Liver (tissue), 8 donors: ENCODE measurements at regions not wholly inside any gene's neighbourhood (a gene's known extent, or its start where the extent isn't known, plus 50 kb on each side); places are given as distances from the start of the nearest gene placed in this dataset.

Source experiments
- DNase-seq: peaks from one replicate; pipeline ENCODE4 v3.0.0-alpha.2; 2017; ENCODE audit warnings: low spot score
- H3K27ac ChIP-seq, 2 donors: one replicate each; pipeline ENCODE4 v1.7.0; 2013; ENCODE audit warnings: inconsistent platforms in 2 of 2, low read length in 2 of 2, control low read depth in 1 of 2, low read depth in 1 of 2, mild to moderate bottlenecking in 1 of 2
- H3K27me3 ChIP-seq, 4 donors: one replicate each; pipeline versions ENCODE4 v1.6.1 to v1.7.0; 2013; ENCODE audit warnings: low read length in 3 of 4, inconsistent platforms in 1 of 4, mild to moderate bottlenecking in 1 of 4, moderate library complexity in 1 of 4; ENCODE audit not compliant: control insufficient read depth in 4 of 4, insufficient read depth in 4 of 4
- H3K36me3 ChIP-seq, 4 donors: one replicate each; pipeline versions ENCODE4 v1.6.1 to v1.7.0; 2013; ENCODE audit warnings: low read length in 3 of 4, mild to moderate bottlenecking in 3 of 4, low read depth in 1 of 4, moderate library complexity in 1 of 4; ENCODE audit not compliant: control insufficient read depth in 4 of 4, insufficient read depth in 3 of 4
- H3K4me1 ChIP-seq, 4 donors: one replicate each; pipeline versions ENCODE4 v1.6.1 to v1.7.0; 2013; ENCODE audit warnings: low read length in 3 of 4, mild to moderate bottlenecking in 3 of 4, moderate library complexity in 1 of 4; ENCODE audit not compliant: control insufficient read depth in 4 of 4, insufficient read depth in 4 of 4
- H3K4me3 ChIP-seq, 3 donors: one replicate each; pipeline versions ENCODE4 v1.6.1 to v1.7.0; 2013; ENCODE audit warnings: low read length in 3 of 3, control low read depth in 1 of 3, low read depth in 1 of 3, mild to moderate bottlenecking in 1 of 3
- H3K9ac ChIP-seq, 2 donors: one replicate each; pipeline ENCODE4 v1.7.0; 2013; ENCODE audit warnings: low read length in 2 of 2, mild to moderate bottlenecking in 2 of 2, moderate library complexity in 2 of 2, control low read depth in 1 of 2, low read depth in 1 of 2
- H3K9me3 ChIP-seq, 4 donors: one replicate each; pipeline versions ENCODE4 v1.6.1 to v1.7.0; 2013; ENCODE audit warnings: low read length in 3 of 4; ENCODE audit not compliant: control insufficient read depth in 4 of 4
- ATF3 ChIP-seq: IDR thresholded peaks from 2 replicates; pipeline ENCODE4 v1.6.1; 2016; ENCODE audit warnings: antibody characterized with exemption
- CTCF ChIP-seq: fragments of 150-350 bp; IDR thresholded peaks from 2 replicates; pipeline ENCODE4 v1.5.1; 2017; ENCODE audit warnings: improper control_type of control experiment, low read depth, low read length; ENCODE audit not compliant: missing input control
- EGR1 ChIP-seq, 2 donors: IDR thresholded peaks; 2 replicates each; pipeline ENCODE4 v1.6.1; 2016 to 2018; ENCODE audit warnings: antibody characterized with exemption in 2 of 2, low read depth in 2 of 2
- FOXA1 ChIP-seq: IDR thresholded peaks from 2 replicates; pipeline ENCODE4 v1.6.1; 2016; ENCODE audit warnings: antibody characterized with exemption
- FOXA2 ChIP-seq: IDR thresholded peaks from 2 replicates; pipeline ENCODE4 v1.6.1; 2016; ENCODE audit warnings: antibody characterized with exemption
- GABPA ChIP-seq, 2 donors: IDR thresholded peaks in 1 of 2; conservative IDR thresholded peaks in 1 of 2; 2 replicates each; pipeline ENCODE4 v1.6.1; 2016; ENCODE audit warnings: antibody characterized with exemption in 2 of 2, mild to moderate bottlenecking in 1 of 2, moderate library complexity in 1 of 2
- HNF4A ChIP-seq, 2 donors: conservative IDR thresholded peaks; 2 replicates each; pipeline ENCODE4 v1.6.1; 2016; ENCODE audit warnings: antibody characterized with exemption in 2 of 2, mild to moderate bottlenecking in 2 of 2
- HNF4G ChIP-seq: IDR thresholded peaks from 2 replicates; pipeline ENCODE4 v1.6.1; 2016; ENCODE audit warnings: antibody characterized with exemption
- JUND ChIP-seq, 2 donors: IDR thresholded peaks; 2 replicates each; pipeline ENCODE4 v1.6.1; 2016; ENCODE audit warnings: antibody characterized with exemption in 2 of 2
- MAX ChIP-seq: IDR thresholded peaks from 2 replicates; pipeline ENCODE4 v1.6.1; 2016; ENCODE audit warnings: antibody characterized with exemption
- NR2F2 ChIP-seq: IDR thresholded peaks from 2 replicates; pipeline ENCODE4 v1.6.1; 2016; ENCODE audit warnings: antibody characterized with exemption
- RAD21 ChIP-seq, 2 donors: IDR thresholded peaks; 2 replicates each; pipeline ENCODE4 v1.6.1; 2016; ENCODE audit warnings: antibody characterized with exemption in 2 of 2, mild to moderate bottlenecking in 2 of 2
- REST ChIP-seq: IDR thresholded peaks from 2 replicates; pipeline ENCODE4 v1.6.1; 2016; ENCODE audit warnings: antibody characterized with exemption, mild to moderate bottlenecking
- RXRA ChIP-seq, 2 donors: IDR thresholded peaks; 2 replicates each; pipeline ENCODE4 v1.6.1; 2017 to 2018; ENCODE audit warnings: antibody characterized with exemption in 2 of 2, mild to moderate bottlenecking in 1 of 2
- SP1 ChIP-seq: IDR thresholded peaks from 2 replicates; pipeline ENCODE4 v1.6.1; 2018; ENCODE audit warnings: antibody characterized with exemption, mild to moderate bottlenecking
- TAF1 ChIP-seq: conservative IDR thresholded peaks from 2 replicates; pipeline ENCODE4 v1.6.1; 2016; ENCODE audit warnings: antibody characterized with exemption, mild to moderate bottlenecking
- ZBTB33 ChIP-seq: IDR thresholded peaks from 2 replicates; pipeline ENCODE4 v1.6.1; 2016; ENCODE audit warnings: antibody characterized with exemption
- WGBS: extraction: QIAGEN DNeasy Blood & Tissue Kit; methylation state at CpG from one replicate; pipeline ENCODE4 v1.1.7; 2013; 5-methylcytosine and 5-hydroxymethylcytosine counted together
- donor health status: healthy.
- donor health status: healthy.
- donor health status: healthy.
- donor health status: healthy.
- donor health status: healthy.

GRCh38 chr17:22266231-22266630 lies 573.9 kb downstream of the KCNJ18 start:
- Histone ChIP-seq H3K4me1 (no peaks in the 10 kb centered on the region), H3K27me3 (no peaks in the 10 kb centered on the region), H3K9ac (no peak overlapping the region), H3K27ac (no peak overlapping the region), H3K36me3 (no peaks in the 10 kb centered on the region), H3K4me3 (no peak overlapping the region), H3K9me3 (peaks cover 0 to 11% (median 5%) of the 10 kb centered on the region in 4 donors)
- TF ChIP-seq HNF4A (conservative IDR thresholded peaks at IDR 0.05) = no peak
- no peak for TF ChIP-seq JUND (IDR thresholded peaks at IDR 0.05)
- TF ChIP-seq MAX = no peak
- TF ChIP-seq GABPA (IDR thresholded peaks at IDR 0.05 in 1 of 2, conservative IDR thresholded peaks at IDR 0.05 in 1 of 2) = no peak
- no peak for TF ChIP-seq HNF4G
- TF ChIP-seq CTCF = no peak
- TF ChIP-seq ZBTB33 = no peak
- no peak for TF ChIP-seq RXRA (IDR thresholded peaks at IDR 0.05)
- no peak for TF ChIP-seq REST
- TF ChIP-seq SP1 = no peak
- no peak for TF ChIP-seq FOXA1
- TF ChIP-seq FOXA2 = no peak
- TF ChIP-seq RAD21 (IDR thresholded peaks at IDR 0.05) = no peak
- no peak for TF ChIP-seq ATF3
- no peak for TF ChIP-seq TAF1
- no peak for TF ChIP-seq EGR1 (IDR thresholded peaks at IDR 0.05; ENCODE audit: low read depth in 2 of 2)
- DNase-seq = no peak
- 45% methylated on average over 18 of the region's 18 CpGs for WGBS

- no peak for TF ChIP-seq ZBTB33
- no peak for TF ChIP-seq NR2F2
- TF ChIP-seq REST = no peak
- no peak for TF ChIP-seq FOXA2
- no peak overlapping the region for H3K9ac ChIP-seq
- H3K27ac ChIP-seq = no peak overlapping the region
- H3K27me3 ChIP-seq = no peaks in the 10 kb centered on the region
- H3K4me3 ChIP-seq = no peak overlapping the region
- H3K4me1 ChIP-seq = no peaks in the 10 kb centered on the region
- H3K9me3 ChIP-seq = peaks cover 0 to 11% (median 5%) of the 10 kb centered on the region in 4 donors
- DNase-seq = no peak
- H3K36me3 ChIP-seq = no peaks in the 10 kb centered on the region
- WGBS = 80% methylated on average over 9 of the region's 9 CpGs
These were observed 574.7 kb downstream of the KCNJ18 start for GRCh38 chr17:22267019-22267418.
